Activated B cell treated with CpG ODN at 0.5 μM for 24 hours (primary cell): ENCODE measurements at regions not wholly inside any gene's neighbourhood (a gene's known extent, or its start where the extent isn't known, plus 50 kb on each side); places are given as distances from the start of the nearest gene placed in this dataset.

ENCODE experiments used
- ATAC-seq: fragments of 200-7000 bp; cut with Tn5 transposase; one replicate; pipeline ENCODE4 v1.10.0; 2021; ENCODE audit warnings: low read depth, mild to moderate bottlenecking, moderate library complexity
- CTCF ChIA-PET: fragments of 350-600 bp; sonication (Branson Sonifier 250); formaldehyde crosslinking; loops from one replicate; lab custom pipeline; 2021; ENCODE audit warnings: antibody characterized with exemption; lab: Charles Lee
- POLR2A ChIA-PET: fragments of 350-600 bp; sonication (Branson Sonifier 250); formaldehyde crosslinking; loops from one replicate; lab custom pipeline; 2021; ENCODE audit warnings: antibody characterized with exemption; lab: Charles Lee
- DNase-seq: peaks from one replicate; pipeline ENCODE4 v3.0.0; 2022
- H3K27ac Mint-ChIP-seq: one replicate; pipeline ENCODE4 v1.8.0; 2020; ENCODE audit warnings: mixed read lengths
- H3K27me3 Mint-ChIP-seq: one replicate; pipeline ENCODE4 v1.8.0; 2021; ENCODE audit warnings: mixed read lengths
- H3K36me3 Mint-ChIP-seq: one replicate; pipeline ENCODE4 v1.8.0; 2021; ENCODE audit warnings: low read depth, mixed read lengths
- H3K4me1 Mint-ChIP-seq: one replicate; pipeline ENCODE4 v1.8.0; 2021; ENCODE audit warnings: mixed read lengths
- H3K4me3 Mint-ChIP-seq: one replicate; pipeline ENCODE4 v1.8.0; 2020; ENCODE audit warnings: mild to moderate bottlenecking, mixed read lengths
- H3K9me3 Mint-ChIP-seq: one replicate; pipeline ENCODE4 v1.8.0; 2020; ENCODE audit warnings: mixed read lengths
- intact Hi-C: fragments of 100-400 bp; cut with micrococcal nuclease; formaldehyde crosslinking; loops from one replicate; pipeline ENCODE4 v1.15.1; 2024
- TF ChIP-seq, protein P1 (sequence below): fragments of 200-600 bp; IDR thresholded peaks from one replicate; pipeline ENCODE4 v1.8.0; 2022; ENCODE audit warnings: antibody characterized with exemption, mild to moderate bottlenecking

DNA sequence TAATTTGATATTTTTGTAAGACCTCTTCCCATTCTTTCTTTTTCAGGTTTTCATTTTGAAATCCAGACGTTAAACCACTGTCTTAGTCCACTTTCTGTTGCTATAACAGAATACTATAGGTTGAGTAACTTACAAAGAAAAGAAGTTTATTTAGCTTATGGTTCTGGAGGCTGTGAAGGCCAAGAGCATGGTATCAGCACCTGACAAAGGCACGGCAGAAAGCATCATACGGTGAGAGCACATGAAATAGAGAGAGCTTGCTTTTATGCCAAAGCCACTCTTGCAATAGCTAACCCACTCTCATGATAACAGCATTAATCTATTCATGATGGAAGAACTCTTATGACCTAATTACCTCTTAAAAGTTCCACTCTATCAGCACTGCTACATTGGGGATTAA, 255.6 kb upstream of the PDE4D start:
- DNase-seq (no peak), ATAC-seq (no peak)
- Mint-ChIP-seq H3K27ac (no peak overlapping the region), H3K36me3 (no peaks in the 10 kb centered on the region), H3K4me3 (no peak overlapping the region), H3K9me3 (peaks cover 12% of the 10 kb centered on the region), H3K4me1 (no peaks in the 10 kb centered on the region), H3K27me3 (no peaks in the 10 kb centered on the region)
- intact Hi-C loops, result no loop called here
- CTCF ChIA-PET, result no interaction called here
- TF ChIP-seq, protein P1, sequence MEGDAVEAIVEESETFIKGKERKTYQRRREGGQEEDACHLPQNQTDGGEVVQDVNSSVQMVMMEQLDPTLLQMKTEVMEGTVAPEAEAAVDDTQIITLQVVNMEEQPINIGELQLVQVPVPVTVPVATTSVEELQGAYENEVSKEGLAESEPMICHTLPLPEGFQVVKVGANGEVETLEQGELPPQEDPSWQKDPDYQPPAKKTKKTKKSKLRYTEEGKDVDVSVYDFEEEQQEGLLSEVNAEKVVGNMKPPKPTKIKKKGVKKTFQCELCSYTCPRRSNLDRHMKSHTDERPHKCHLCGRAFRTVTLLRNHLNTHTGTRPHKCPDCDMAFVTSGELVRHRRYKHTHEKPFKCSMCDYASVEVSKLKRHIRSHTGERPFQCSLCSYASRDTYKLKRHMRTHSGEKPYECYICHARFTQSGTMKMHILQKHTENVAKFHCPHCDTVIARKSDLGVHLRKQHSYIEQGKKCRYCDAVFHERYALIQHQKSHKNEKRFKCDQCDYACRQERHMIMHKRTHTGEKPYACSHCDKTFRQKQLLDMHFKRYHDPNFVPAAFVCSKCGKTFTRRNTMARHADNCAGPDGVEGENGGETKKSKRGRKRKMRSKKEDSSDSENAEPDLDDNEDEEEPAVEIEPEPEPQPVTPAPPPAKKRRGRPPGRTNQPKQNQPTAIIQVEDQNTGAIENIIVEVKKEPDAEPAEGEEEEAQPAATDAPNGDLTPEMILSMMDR, result no peak
- POLR2A ChIA-PET, result no interaction called here

DNA sequence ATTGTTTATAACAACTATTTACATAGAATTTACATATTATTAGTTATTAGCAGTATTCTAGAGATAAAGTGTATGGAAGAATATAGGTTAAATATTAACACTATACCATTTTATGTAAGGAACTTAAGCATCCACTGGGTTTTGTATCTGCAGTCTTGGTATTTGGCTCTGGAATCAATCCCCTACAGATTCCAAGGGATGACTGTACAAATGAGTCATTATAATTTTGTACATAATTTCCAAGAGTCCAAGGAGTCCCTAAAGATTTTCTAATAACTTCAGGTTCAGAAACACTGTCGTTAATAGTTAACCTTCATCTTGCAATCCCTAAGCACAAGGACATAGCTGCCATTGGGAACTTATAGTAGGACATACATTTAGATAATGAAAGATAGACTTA, 254.8 kb upstream of the PDE4D start:
- H3K9me3 Mint-ChIP-seq, result peaks cover 12% of the 10 kb centered on the region
- CTCF ChIA-PET, result no interaction called here

DNA sequence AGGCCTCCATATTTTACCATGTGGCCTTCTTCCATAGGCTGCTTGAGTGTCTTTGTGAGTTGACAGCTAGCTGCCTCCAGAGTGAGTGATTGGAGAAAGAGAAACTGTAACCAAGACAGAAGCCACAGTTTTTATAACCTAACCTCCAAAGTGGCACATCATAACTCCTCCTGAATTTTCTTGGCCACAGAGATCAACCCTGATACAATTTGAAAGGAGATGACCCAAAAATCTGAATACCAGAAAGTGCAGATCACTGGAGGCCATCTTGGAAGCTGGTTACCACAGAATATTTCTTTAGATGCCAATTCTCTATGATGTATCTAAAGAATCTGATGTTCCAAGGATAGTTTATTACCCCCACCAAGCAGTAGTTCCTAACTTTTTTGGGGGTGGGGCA, 254.3 kb upstream of the PDE4D start:
- no peaks in the 10 kb centered on the region for H3K4me1 Mint-ChIP-seq
- POLR2A ChIA-PET, result no interaction called here
- no peak for ATAC-seq
- no peaks in the 10 kb centered on the region for H3K27me3 Mint-ChIP-seq
- no peak for DNase-seq
- TF ChIP-seq, protein P1, result no peak
- no peak overlapping the region for H3K4me3 Mint-ChIP-seq
- peaks cover 12% of the 10 kb centered on the region for H3K9me3 Mint-ChIP-seq
- intact Hi-C loops, result no loop called here
- no peaks in the 10 kb centered on the region for H3K36me3 Mint-ChIP-seq
- no peak overlapping the region for H3K27ac Mint-ChIP-seq
- CTCF ChIA-PET, result no interaction called here

More for the DNA sequence above, 254.8 kb upstream of the PDE4D start:
- DNase-seq (no peak), ATAC-seq (no peak)
- POLR2A ChIA-PET, result no interaction called here
- H3K27me3 Mint-ChIP-seq, result no peaks in the 10 kb centered on the region
- no peaks in the 10 kb centered on the region for H3K4me1 Mint-ChIP-seq
- no peak overlapping the region for H3K27ac Mint-ChIP-seq
- H3K36me3 Mint-ChIP-seq, result no peaks in the 10 kb centered on the region
- TF ChIP-seq, protein P1, result no peak
- H3K4me3 Mint-ChIP-seq, result no peak overlapping the region
- intact Hi-C loops, result no loop called here

DNA sequence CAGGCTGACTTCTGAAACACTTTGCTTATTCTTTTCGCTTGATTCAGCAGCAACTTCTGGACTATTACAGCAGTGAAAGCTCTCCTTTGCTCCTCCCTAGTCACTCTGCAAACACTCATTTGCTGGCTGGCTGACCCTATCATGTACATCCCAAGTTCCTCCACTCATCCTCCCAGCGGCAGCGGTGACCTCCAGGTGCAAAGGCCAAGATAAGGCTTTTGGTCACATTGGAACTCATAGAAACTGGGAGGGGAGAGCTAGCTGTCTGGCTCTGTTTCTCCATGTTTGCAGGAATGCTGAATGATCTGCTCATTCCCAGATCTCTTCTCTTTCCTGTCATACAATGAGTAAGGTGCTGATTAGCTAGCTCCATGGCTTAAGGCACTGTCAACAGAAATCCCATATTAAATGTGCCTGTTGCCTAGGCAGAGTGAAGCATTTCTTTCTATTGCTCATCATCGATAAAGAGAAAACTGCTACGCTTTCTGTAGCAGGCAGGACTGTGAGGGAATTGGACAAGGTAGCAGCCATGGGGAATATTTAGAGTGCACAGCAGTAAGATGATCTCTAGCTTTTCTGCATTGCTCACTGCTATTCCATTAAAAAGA, 250.5 kb upstream of the PDE4D start:
- no peaks in the 10 kb centered on the region for H3K27me3 Mint-ChIP-seq
- no peaks in the 10 kb centered on the region for H3K36me3 Mint-ChIP-seq
- no peak overlapping the region for H3K27ac Mint-ChIP-seq
- no peak overlapping the region for H3K4me3 Mint-ChIP-seq
- ChIA-PET POLR2A (no interaction called here), CTCF (no interaction called here)
- intact Hi-C loops, result no loop called here
- ATAC-seq, result no peak
- DNase-seq, result no peak
- peaks cover 4% of the 10 kb centered on the region for H3K9me3 Mint-ChIP-seq
- no peaks in the 10 kb centered on the region for H3K4me1 Mint-ChIP-seq
- TF ChIP-seq, protein P1, result no peak

DNA sequence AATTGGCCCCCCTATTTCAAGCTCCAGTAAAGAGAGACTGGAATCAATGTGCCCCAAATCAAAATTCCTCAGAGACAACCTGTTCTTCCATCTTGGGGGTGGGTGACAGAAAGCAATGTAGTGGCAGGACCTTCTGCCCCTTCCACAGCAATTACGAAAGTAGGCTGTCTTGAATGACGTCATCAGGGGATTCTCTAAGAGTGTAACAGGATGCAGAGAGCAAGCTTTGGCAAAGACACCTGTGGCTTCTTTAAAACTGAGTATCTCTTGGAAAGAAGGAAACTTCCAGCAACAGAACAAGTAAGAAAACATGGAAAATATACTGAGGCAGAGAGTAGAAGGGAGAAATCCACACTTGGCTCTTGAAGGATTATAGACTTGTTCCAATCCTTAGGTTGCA, 247.6 kb upstream of the PDE4D start:
- H3K4me1 Mint-ChIP-seq, result no peaks in the 10 kb centered on the region
- no peak for ATAC-seq
- no peaks in the 10 kb centered on the region for H3K36me3 Mint-ChIP-seq
- TF ChIP-seq, protein P1, result no peak
- no peaks in the 10 kb centered on the region for H3K9me3 Mint-ChIP-seq
- ChIA-PET CTCF (no interaction called here), POLR2A (no interaction called here)
- intact Hi-C loops, result no loop called here
- H3K27me3 Mint-ChIP-seq, result no peaks in the 10 kb centered on the region
- H3K27ac Mint-ChIP-seq, result no peak overlapping the region
- DNase-seq, result no peak
- no peak overlapping the region for H3K4me3 Mint-ChIP-seq
